H54 (cell line): ENCODE measurements at regions not wholly inside any gene's neighbourhood (a gene's known extent, or its start where the extent isn't known, plus 50 kb on each side); places are given as distances from the start of the nearest gene placed in this dataset.

ENCODE experiments used
- DNase-seq: peaks from one replicate; pipeline ENCODE4 v3.0.0; 2011; ENCODE audit warnings: low spot score, mixed read lengths; ENCODE audit not compliant: insufficient read length
- FAIRE-seq: peaks from 3 replicates; lab custom pipeline; 2011; peaks lifted over from hg19 to GRCh38; lab: Jason Lieb, UNC
- POLR2A ChIP-seq: IDR thresholded peaks from 2 replicates; pipeline ENCODE4 v1.6.1; 2011; ENCODE audit warnings: low read depth, mild to moderate bottlenecking, low read length

- no peak for TF ChIP-seq POLR2A
- no peak for FAIRE-seq
- DNase-seq: no peak
Measured at GRCh38 chr11:42036201-42036600, 576.7 kb upstream of the LRRC4C start.

GRCh38 chr11:42043312-42043711, 583.9 kb upstream of the LRRC4C start:
- no peak for TF ChIP-seq POLR2A
- no peak for DNase-seq
- FAIRE-seq: no peak

- no peak for TF ChIP-seq POLR2A
- no peak for FAIRE-seq
- DNase-seq: no peak
Measured at GRCh38 chr11:42047637-42048555, 588.4 kb upstream of the LRRC4C start.

GRCh38 chr11:42049186-42049585, 589.7 kb upstream of the LRRC4C start:
- FAIRE-seq: no peak
- no peak for DNase-seq
- TF ChIP-seq POLR2A: no peak

GRCh38 chr11:42049650-42050049, 590.2 kb upstream of the LRRC4C start:
- FAIRE-seq (no peak), DNase-seq (no peak)
- no peak for TF ChIP-seq POLR2A

- no peak for DNase-seq
- FAIRE-seq: no peak
- no peak for TF ChIP-seq POLR2A
Measured at GRCh38 chr11:42054351-42054900, 595.0 kb upstream of the LRRC4C start.

- no peak for DNase-seq
- no peak for TF ChIP-seq POLR2A
- no peak for FAIRE-seq
Measured at GRCh38 chr11:42055606-42056005, 596.2 kb upstream of the LRRC4C start.

GRCh38 chr11:42058794-42059193, 599.3 kb upstream of the LRRC4C start:
- FAIRE-seq (no peak), DNase-seq (no peak)
- TF ChIP-seq POLR2A: no peak

GRCh38 chr11:42065199-42065598, 605.7 kb upstream of the LRRC4C start:
- no peak for TF ChIP-seq POLR2A
- no peak for DNase-seq

GRCh38 chr11:42066113-42066512, 606.7 kb upstream of the LRRC4C start:
- FAIRE-seq: no peak
- peak; percentile 3 for DNase-seq
- TF ChIP-seq POLR2A: no peak

More at GRCh38 chr11:42065199-42065598, 605.7 kb upstream of the LRRC4C start:
- no peak for FAIRE-seq

GRCh38 chr11:42074306-42074705, 614.9 kb upstream of the LRRC4C start:
- DNase-seq (no peak), FAIRE-seq (no peak)
- no peak for TF ChIP-seq POLR2A

GRCh38 chr11:42075180-42075579, 615.7 kb upstream of the LRRC4C start:
- no peak for TF ChIP-seq POLR2A
- DNase-seq (no peak), FAIRE-seq (no peak)

- DNase-seq: no peak
- FAIRE-seq: no peak
- TF ChIP-seq POLR2A: no peak
Measured at GRCh38 chr11:42077794-42078193, 618.3 kb upstream of the LRRC4C start.

GRCh38 chr11:42085736-42086135, 626.3 kb upstream of the LRRC4C start:
- DNase-seq (no peak), FAIRE-seq (no peak)

More at GRCh38 chr11:42085736-42086135, 626.3 kb upstream of the LRRC4C start:
- no peak for TF ChIP-seq POLR2A
